Astrocyte (in vitro differentiated cells and primary cell): ENCODE measurements at regions not wholly inside any gene's neighbourhood (a gene's known extent, or its start where the extent isn't known, plus 50 kb on each side); places are given as distances from the start of the nearest gene placed in this dataset.
"Not testable (repeated sequence)": the region's sequence is repeated elsewhere in the genome, so short reads cannot be mapped to it uniquely, and the experiment has no call there.

Source experiments
- DNase-seq: peaks from one replicate; pipeline ENCODE4 v3.0.0-alpha.2; 2010; ENCODE audit warnings: low read depth
- FAIRE-seq: peaks from 2 replicates; lab custom pipeline; 2011; peaks lifted over from hg19 to GRCh38; lab: Jason Lieb, UNC
- H2AFZ ChIP-seq: 2 replicates; pipeline ENCODE4 v1.6.0; 2012; ENCODE audit warnings: low read depth, low read length, inconsistent platforms
- H3K27ac ChIP-seq: 2 replicates; pipeline ENCODE4 v1.5.1; 2011; ENCODE audit warnings: low read depth, low read length, inconsistent platforms
- H3K27me3 ChIP-seq: 2 replicates; pipeline ENCODE4 v1.6.0; 2011; ENCODE audit warnings: low read length, inconsistent platforms; ENCODE audit not compliant: insufficient read depth
- H3K36me3 ChIP-seq: 2 replicates; pipeline ENCODE4 v1.5.1; 2011; ENCODE audit warnings: low read length, inconsistent platforms; ENCODE audit not compliant: insufficient read depth
- H3K4me1 ChIP-seq: 2 replicates; pipeline ENCODE4 v1.5.1; 2011; ENCODE audit warnings: low read length, inconsistent platforms; ENCODE audit not compliant: insufficient read depth
- H3K4me2 ChIP-seq: 2 replicates; pipeline ENCODE4 v1.6.0; 2012; ENCODE audit warnings: low read length, inconsistent platforms
- H3K4me3 ChIP-seq: 2 replicates; pipeline ENCODE4 v1.5.1; 2011; ENCODE audit warnings: low read depth, mild to moderate bottlenecking, low read length, inconsistent platforms; ENCODE audit not compliant: insufficient read depth
- H3K79me2 ChIP-seq: 2 replicates; pipeline ENCODE4 v1.6.0; 2012; ENCODE audit warnings: mild to moderate bottlenecking, low read length, inconsistent platforms; ENCODE audit not compliant: insufficient read depth
- H3K9ac ChIP-seq: 2 replicates; pipeline ENCODE4 v1.6.0; 2012; ENCODE audit warnings: mild to moderate bottlenecking, low read length, inconsistent platforms
- H3K9me3 ChIP-seq: 2 replicates; pipeline ENCODE4 v1.5.1; 2012; ENCODE audit warnings: low read depth, mild to moderate bottlenecking, low read length, inconsistent platforms; ENCODE audit not compliant: insufficient read depth
- H4K20me1 ChIP-seq: 2 replicates; pipeline ENCODE4 v1.6.0; 2012; ENCODE audit warnings: low read length, inconsistent platforms; ENCODE audit not compliant: insufficient read depth
- H3K27ac Mint-ChIP-seq: one replicate; pipeline ENCODE4 v1.8.0; 2021; ENCODE audit warnings: mild to moderate bottlenecking, mixed read lengths; ENCODE audit not compliant: unreplicated experiment
- H3K27me3 Mint-ChIP-seq: one replicate; pipeline ENCODE4 v1.8.0; 2021; ENCODE audit warnings: low read depth, mixed read lengths; ENCODE audit not compliant: unreplicated experiment
- H3K36me3 Mint-ChIP-seq: one replicate; pipeline ENCODE4 v1.8.0; 2021; ENCODE audit warnings: low read depth, mixed read lengths; ENCODE audit not compliant: unreplicated experiment
- H3K4me1 Mint-ChIP-seq: one replicate; pipeline ENCODE4 v1.8.0; 2021; ENCODE audit warnings: low read depth, mixed read lengths; ENCODE audit not compliant: unreplicated experiment
- H3K4me3 Mint-ChIP-seq: one replicate; pipeline ENCODE4 v1.8.0; 2021; ENCODE audit warnings: mild to moderate bottlenecking, moderate library complexity, mixed read lengths; ENCODE audit not compliant: unreplicated experiment
- H3K9me3 Mint-ChIP-seq: one replicate; pipeline ENCODE4 v1.8.0; 2021; ENCODE audit warnings: mild to moderate bottlenecking, mixed read lengths; ENCODE audit not compliant: unreplicated experiment

GRCh38 chr22:11607215-11607614 lies 3920.8 kb upstream of the OR11H1 start:
- not testable (repeated sequence) for H3K27ac Mint-ChIP-seq, H4K20me1 ChIP-seq, H3K79me2 ChIP-seq, H2AFZ ChIP-seq, H3K36me3 ChIP-seq, H3K4me1 ChIP-seq, H3K9me3 ChIP-seq, H3K27ac ChIP-seq, H3K9ac ChIP-seq, H3K27me3 Mint-ChIP-seq, FAIRE-seq, H3K4me3 ChIP-seq, H3K4me1 Mint-ChIP-seq, H3K27me3 ChIP-seq, H3K4me3 Mint-ChIP-seq, H3K36me3 Mint-ChIP-seq, DNase-seq, H3K4me2 ChIP-seq
- peaks cover 26% of the 10 kb centered on the region for H3K9me3 Mint-ChIP-seq

- H3K4me1 Mint-ChIP-seq, result not testable (repeated sequence)
Measured at GRCh38 chr22:11608486-11608885, 3919.5 kb upstream of the OR11H1 start.

GRCh38 chr22:11609193-11609592 lies 3918.8 kb upstream of the OR11H1 start:
- H3K9me3 Mint-ChIP-seq, result peaks cover 35% of the 10 kb centered on the region
- H3K4me1 Mint-ChIP-seq, DNase-seq, H3K4me2 ChIP-seq, H3K36me3 ChIP-seq, H2AFZ ChIP-seq, FAIRE-seq, H4K20me1 ChIP-seq, H3K27ac Mint-ChIP-seq, H3K36me3 Mint-ChIP-seq, H3K27ac ChIP-seq, H3K4me3 ChIP-seq, H3K27me3 ChIP-seq, H3K9ac ChIP-seq, H3K4me3 Mint-ChIP-seq, H3K4me1 ChIP-seq, H3K27me3 Mint-ChIP-seq, H3K79me2 ChIP-seq, H3K9me3 ChIP-seq: not testable (repeated sequence)

More at GRCh38 chr22:11608486-11608885, 3919.5 kb upstream of the OR11H1 start:
- H3K4me1 ChIP-seq, H3K27ac ChIP-seq, H3K27me3 ChIP-seq, H3K79me2 ChIP-seq, H3K9me3 ChIP-seq, DNase-seq, H3K4me3 Mint-ChIP-seq, H3K27me3 Mint-ChIP-seq, H3K36me3 Mint-ChIP-seq, H3K4me3 ChIP-seq, H3K9ac ChIP-seq, H3K36me3 ChIP-seq, H2AFZ ChIP-seq, H4K20me1 ChIP-seq, H3K27ac Mint-ChIP-seq, H3K4me2 ChIP-seq, FAIRE-seq: not testable (repeated sequence)
- peaks cover 34% of the 10 kb centered on the region for H3K9me3 Mint-ChIP-seq

GRCh38 chr22:11611280-11611679 lies 3916.7 kb upstream of the OR11H1 start:
- not testable (repeated sequence) for H3K27me3 ChIP-seq, H3K4me3 ChIP-seq, H3K36me3 Mint-ChIP-seq, H3K4me2 ChIP-seq, H3K9me3 ChIP-seq, H4K20me1 ChIP-seq, FAIRE-seq, H3K36me3 ChIP-seq, H3K79me2 ChIP-seq, H3K9ac ChIP-seq, DNase-seq, H3K4me3 Mint-ChIP-seq, H3K27ac ChIP-seq, H3K27me3 Mint-ChIP-seq, H3K4me1 Mint-ChIP-seq, H3K27ac Mint-ChIP-seq, H3K4me1 ChIP-seq, H2AFZ ChIP-seq
- H3K9me3 Mint-ChIP-seq, result peaks cover 37% of the 10 kb centered on the region

GRCh38 chr22:11611876-11612275 lies 3916.1 kb upstream of the OR11H1 start:
- H3K9me3 Mint-ChIP-seq, result peaks cover 37% of the 10 kb centered on the region
- not testable (repeated sequence) for H3K27me3 ChIP-seq, H3K27ac ChIP-seq, H3K27me3 Mint-ChIP-seq, DNase-seq, H3K9ac ChIP-seq, H3K4me2 ChIP-seq, H3K4me3 ChIP-seq, H4K20me1 ChIP-seq, FAIRE-seq, H3K36me3 Mint-ChIP-seq, H2AFZ ChIP-seq, H3K4me1 Mint-ChIP-seq, H3K4me3 Mint-ChIP-seq, H3K9me3 ChIP-seq, H3K36me3 ChIP-seq, H3K27ac Mint-ChIP-seq, H3K79me2 ChIP-seq, H3K4me1 ChIP-seq

- not testable (repeated sequence) for H3K4me2 ChIP-seq, H3K9ac ChIP-seq, FAIRE-seq, H3K27me3 ChIP-seq, H3K27ac Mint-ChIP-seq, H3K9me3 ChIP-seq, H3K4me1 Mint-ChIP-seq, H2AFZ ChIP-seq, H3K4me3 ChIP-seq, H3K27ac ChIP-seq, H3K27me3 Mint-ChIP-seq, DNase-seq, H3K4me1 ChIP-seq, H3K79me2 ChIP-seq, H3K36me3 Mint-ChIP-seq, H3K36me3 ChIP-seq, H3K4me3 Mint-ChIP-seq, H4K20me1 ChIP-seq
- H3K9me3 Mint-ChIP-seq, result peaks cover 45% of the 10 kb centered on the region
Measured at GRCh38 chr22:11613081-11613897, 3914.7 kb upstream of the OR11H1 start.
